ENCODE measurements at regions not wholly inside any gene's neighbourhood (a gene's known extent, or its start where the extent isn't known, plus 50 kb on each side); places are given as distances from the start of the nearest gene placed in this dataset.

DNA sequence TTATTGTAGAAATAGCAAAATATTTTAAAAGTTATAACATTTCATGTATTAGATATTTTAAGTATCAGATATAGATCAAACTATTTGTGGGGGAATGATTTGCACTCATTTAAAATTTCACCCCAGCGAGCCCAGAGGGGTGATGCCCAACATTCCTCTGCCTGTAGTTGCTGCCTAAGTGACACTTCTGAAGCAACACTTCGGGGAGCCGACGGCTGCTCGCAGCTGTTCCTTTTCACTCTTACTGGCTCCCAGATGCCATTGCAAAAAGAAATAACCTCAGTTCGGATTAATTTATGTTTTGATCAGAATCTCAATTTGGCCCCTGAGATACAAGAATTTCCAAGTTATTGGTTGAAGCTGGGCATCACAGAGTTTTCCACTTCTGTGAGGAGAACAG lies 603.8 kb downstream of the PLCL1 start:
- TF ChIP-seq, protein P1, sequence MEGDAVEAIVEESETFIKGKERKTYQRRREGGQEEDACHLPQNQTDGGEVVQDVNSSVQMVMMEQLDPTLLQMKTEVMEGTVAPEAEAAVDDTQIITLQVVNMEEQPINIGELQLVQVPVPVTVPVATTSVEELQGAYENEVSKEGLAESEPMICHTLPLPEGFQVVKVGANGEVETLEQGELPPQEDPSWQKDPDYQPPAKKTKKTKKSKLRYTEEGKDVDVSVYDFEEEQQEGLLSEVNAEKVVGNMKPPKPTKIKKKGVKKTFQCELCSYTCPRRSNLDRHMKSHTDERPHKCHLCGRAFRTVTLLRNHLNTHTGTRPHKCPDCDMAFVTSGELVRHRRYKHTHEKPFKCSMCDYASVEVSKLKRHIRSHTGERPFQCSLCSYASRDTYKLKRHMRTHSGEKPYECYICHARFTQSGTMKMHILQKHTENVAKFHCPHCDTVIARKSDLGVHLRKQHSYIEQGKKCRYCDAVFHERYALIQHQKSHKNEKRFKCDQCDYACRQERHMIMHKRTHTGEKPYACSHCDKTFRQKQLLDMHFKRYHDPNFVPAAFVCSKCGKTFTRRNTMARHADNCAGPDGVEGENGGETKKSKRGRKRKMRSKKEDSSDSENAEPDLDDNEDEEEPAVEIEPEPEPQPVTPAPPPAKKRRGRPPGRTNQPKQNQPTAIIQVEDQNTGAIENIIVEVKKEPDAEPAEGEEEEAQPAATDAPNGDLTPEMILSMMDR (tag by site-specific recombination; IDR thresholded peaks at IDR 0.05): no peak
- TF ChIP-seq, protein P2, sequence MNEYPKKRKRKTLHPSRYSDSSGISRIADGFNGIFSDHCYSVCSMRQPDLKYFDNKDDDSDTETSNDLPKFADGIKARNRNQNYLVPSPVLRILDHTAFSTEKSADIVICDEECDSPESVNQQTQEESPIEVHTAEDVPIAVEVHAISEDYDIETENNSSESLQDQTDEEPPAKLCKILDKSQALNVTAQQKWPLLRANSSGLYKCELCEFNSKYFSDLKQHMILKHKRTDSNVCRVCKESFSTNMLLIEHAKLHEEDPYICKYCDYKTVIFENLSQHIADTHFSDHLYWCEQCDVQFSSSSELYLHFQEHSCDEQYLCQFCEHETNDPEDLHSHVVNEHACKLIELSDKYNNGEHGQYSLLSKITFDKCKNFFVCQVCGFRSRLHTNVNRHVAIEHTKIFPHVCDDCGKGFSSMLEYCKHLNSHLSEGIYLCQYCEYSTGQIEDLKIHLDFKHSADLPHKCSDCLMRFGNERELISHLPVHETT (tag by site-specific recombination; IDR thresholded peaks at IDR 0.05): no peak
